HEK293 (cell line): ENCODE measurements at regions not wholly inside any gene's neighbourhood (a gene's known extent, or its start where the extent isn't known, plus 50 kb on each side); places are given as distances from the start of the nearest gene placed in this dataset.

Experiments used
- CTCF ChIA-PET: fragments of 350-600 bp; formaldehyde crosslinking; extraction: SDS; loops from one replicate; lab custom pipeline; 2021; ENCODE audit warnings: antibody characterized with exemption; lab: Yijun Ruan, JAX
- POLR2A ChIA-PET: fragments of 300-600 bp; formaldehyde crosslinking; extraction: SDS; loops from one replicate; lab custom pipeline; 2020; ENCODE audit warnings: antibody characterized with exemption, inconsistent platforms; lab: Yijun Ruan, JAX
- H3K27ac ChIP-seq: fragments of 200-500 bp; sonication (Bioruptor generic); 2 replicates; pipeline ENCODE4 v1.5.1; 2014; ENCODE audit warnings: low read depth, low read length, control low read depth, inconsistent platforms; ENCODE audit errors: extremely low read depth
- H3K36me3 ChIP-seq, 2 experiments: fragments of 200-500 bp in 1 of 2; sonication (Bioruptor generic) in 1 of 2; 1 replicate in 1 of 2; 2 replicates in 1 of 2; pipeline ENCODE4 v1.5.1; 2014 to 2017; ENCODE audit warnings: inconsistent platforms in 2 of 2, low read length in 2 of 2; ENCODE audit not compliant: control insufficient read depth in 2 of 2, insufficient read depth in 1 of 2
- H3K4me1 ChIP-seq: fragments of 200-500 bp; sonication (Bioruptor generic); 2 replicates; pipeline ENCODE4 v1.5.1; 2014; ENCODE audit warnings: mild to moderate bottlenecking, low read length, inconsistent platforms; ENCODE audit not compliant: control insufficient read depth, insufficient read depth
- H3K4me3 ChIP-seq: 2 replicates; pipeline ENCODE4 v1.5.1; 2011; ENCODE audit warnings: low read depth, mild to moderate bottlenecking, control low read depth, low read length, moderate library complexity
- H3K9me3 ChIP-seq: fragments of 200-500 bp; sonication (Bioruptor generic); 2 replicates; pipeline ENCODE4 v1.5.1; 2014; ENCODE audit warnings: low read depth, low read length, inconsistent platforms; ENCODE audit not compliant: control insufficient read depth, insufficient read depth
- FEZF1 ChIP-seq: fragments of 450-650 bp; formaldehyde crosslinking; IDR thresholded peaks from 2 replicates; pipeline ENCODE4 v1.5.1; 2016; ENCODE audit warnings: missing biosample characterization, missing genetic modification characterization
- GLIS1 ChIP-seq: fragments of 450-650 bp; formaldehyde crosslinking; IDR thresholded peaks from 2 replicates; pipeline ENCODE4 v1.5.1; 2016; ENCODE audit warnings: missing biosample characterization, missing genetic modification characterization
- KLF16 ChIP-seq: fragments of 450-650 bp; formaldehyde crosslinking; IDR thresholded peaks from 2 replicates; pipeline ENCODE4 v1.5.1; 2017; ENCODE audit warnings: missing biosample characterization, missing genetic modification characterization
- RBAK ChIP-seq: fragments of 450-650 bp; formaldehyde crosslinking; IDR thresholded peaks from 2 replicates; pipeline ENCODE4 v1.5.1; 2016; ENCODE audit warnings: missing biosample characterization, missing genetic modification characterization
- ZBTB7A ChIP-seq: fragments of 450-650 bp; formaldehyde crosslinking; IDR thresholded peaks from 2 replicates; pipeline ENCODE4 v1.5.1; 2016; ENCODE audit warnings: low read depth, missing biosample characterization, missing genetic modification characterization
- ZNF112 ChIP-seq: fragments of 450-650 bp; formaldehyde crosslinking; IDR thresholded peaks from 2 replicates; pipeline ENCODE4 v1.5.0; 2017; ENCODE audit warnings: missing biosample characterization, missing genetic modification characterization
- ZNF2 ChIP-seq: fragments of 450-650 bp; formaldehyde crosslinking; IDR thresholded peaks from 2 replicates; pipeline ENCODE4 v1.5.1; 2016; ENCODE audit warnings: missing biosample characterization, missing genetic modification characterization
- ZNF214 ChIP-seq: fragments of 450-650 bp; formaldehyde crosslinking; IDR thresholded peaks from 2 replicates; pipeline ENCODE4 v1.5.1; 2017; ENCODE audit warnings: missing biosample characterization, mild to moderate bottlenecking, missing genetic modification characterization, borderline replicate concordance
- ZNF274 ChIP-seq, 2 experiments: fragments of 200-500 bp in 1 of 2; fragments of 450-650 bp in 1 of 2; sonication (Bioruptor generic) in 1 of 2; formaldehyde crosslinking in 1 of 2; IDR thresholded peaks; 2 replicates each; pipeline versions ENCODE4 v1.5.1 to v1.6.1; 2014 to 2016; ENCODE audit warnings: borderline replicate concordance in 1 of 2, inconsistent platforms in 1 of 2, low read length in 1 of 2, missing biosample characterization in 1 of 2, missing genetic modification characterization in 1 of 2
- ZNF302 ChIP-seq: fragments of 450-650 bp; formaldehyde crosslinking; IDR thresholded peaks from 2 replicates; pipeline ENCODE4 v1.5.1; 2016; ENCODE audit warnings: missing biosample characterization, missing genetic modification characterization, low read depth
- ZNF624 ChIP-seq: fragments of 450-650 bp; formaldehyde crosslinking; IDR thresholded peaks from 2 replicates; pipeline ENCODE4 v1.5.1; 2017; ENCODE audit warnings: missing biosample characterization, missing genetic modification characterization
- ZNF664 ChIP-seq: fragments of 450-650 bp; formaldehyde crosslinking; IDR thresholded peaks from 2 replicates; pipeline ENCODE4 v1.5.1; 2016; ENCODE audit warnings: missing biosample characterization, missing genetic modification characterization
- ZNF677 ChIP-seq: fragments of 450-650 bp; IDR thresholded peaks from 2 replicates; pipeline ENCODE4 v1.5.0; 2018; ENCODE audit warnings: missing biosample characterization, mild to moderate bottlenecking, missing genetic modification characterization, moderate library complexity
- ZNF747 ChIP-seq: fragments of 450-650 bp; formaldehyde crosslinking; IDR thresholded peaks from 2 replicates; pipeline ENCODE4 v1.5.1; 2016; ENCODE audit warnings: missing biosample characterization, missing genetic modification characterization
- ZNF776 ChIP-seq: fragments of 450-650 bp; formaldehyde crosslinking; IDR thresholded peaks from 2 replicates; pipeline ENCODE4 v1.5.0; 2017; ENCODE audit warnings: missing biosample characterization, missing genetic modification characterization, borderline replicate concordance
- ZNF830 ChIP-seq: fragments of 450-650 bp; IDR thresholded peaks from 2 replicates; pipeline ENCODE4 v1.5.0; 2018; ENCODE audit warnings: missing biosample characterization, missing genetic modification characterization, low read depth, mild to moderate bottlenecking, moderate library complexity
- TF ChIP-seq, protein P1 (sequence below): fragments of 450-650 bp; formaldehyde crosslinking; IDR thresholded peaks from 2 replicates; pipeline ENCODE4 v1.5.1; 2016; ENCODE audit warnings: missing biosample characterization, missing genetic modification characterization
- TF ChIP-seq, protein P2 (sequence below): fragments of 450-650 bp; formaldehyde crosslinking; IDR thresholded peaks from 2 replicates; pipeline ENCODE4; 2016; ENCODE audit warnings: missing biosample characterization, missing genetic modification characterization
- TF ChIP-seq, protein P3 (sequence below): IDR thresholded peaks from 2 replicates; pipeline ENCODE4 v1.6.1; 2011; ENCODE audit warnings: mild to moderate bottlenecking, low read depth, low read length, borderline replicate concordance
- TF ChIP-seq, protein P4 (sequence below): fragments of 450-650 bp; formaldehyde crosslinking; optimal IDR thresholded peaks from 2 replicates; pipeline ENCODE3; 2016; ENCODE audit warnings: missing biosample characterization, mild to moderate bottlenecking, missing genetic modification characterization
- TF ChIP-seq, protein P5 (sequence below): fragments of 450-650 bp; formaldehyde crosslinking; IDR thresholded peaks from 2 replicates; pipeline ENCODE4 v1.5.1; 2017; ENCODE audit warnings: missing biosample characterization, mild to moderate bottlenecking, missing genetic modification characterization, moderate library complexity
- TF ChIP-seq, protein P6 (sequence below): fragments of 450-650 bp; formaldehyde crosslinking; IDR thresholded peaks from 2 replicates; pipeline ENCODE4 v1.5.1; 2016; ENCODE audit warnings: missing biosample characterization, missing genetic modification characterization
- TF ChIP-seq, protein P7 (sequence below): fragments of 450-650 bp; formaldehyde crosslinking; IDR thresholded peaks from 2 replicates; pipeline ENCODE4 v1.5.1; 2016; ENCODE audit warnings: missing biosample characterization, missing genetic modification characterization

DNA sequence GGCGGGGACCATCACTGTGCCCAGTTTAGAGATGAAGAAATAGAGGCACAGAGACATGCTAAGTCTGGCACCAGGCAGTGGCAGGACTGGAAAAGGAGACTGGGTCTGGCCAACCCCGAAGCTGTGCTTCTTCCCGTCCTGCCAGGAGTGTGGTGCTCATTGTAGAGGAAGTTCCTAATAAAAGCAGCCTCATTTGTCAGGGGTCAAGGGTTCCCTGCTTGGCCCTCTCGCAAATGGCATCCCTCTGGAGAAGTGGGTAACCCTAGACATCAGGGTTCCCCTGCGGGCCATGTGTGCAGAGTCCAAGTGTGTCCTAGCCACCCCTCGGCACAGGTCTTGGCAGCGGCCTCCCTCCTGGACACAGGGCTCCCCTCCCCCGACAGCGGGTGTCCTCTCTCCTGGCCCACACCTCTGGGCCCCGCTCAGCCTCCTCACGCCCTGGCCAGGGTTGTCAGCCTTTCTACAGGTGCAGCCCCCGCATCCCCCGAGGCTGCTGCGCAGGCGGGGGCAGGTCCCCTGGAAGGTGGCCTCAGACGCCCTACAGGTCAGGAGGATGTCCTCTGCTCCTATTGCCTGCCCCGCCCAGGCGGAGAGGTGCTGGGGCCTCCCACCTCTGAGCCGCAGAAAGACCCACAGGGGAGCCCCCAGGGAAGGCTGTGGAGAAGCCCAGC lies 61.8 kb upstream of the PRR20G start:
- ChIA-PET POLR2A (no interaction called here), CTCF (no interaction called here)
- Histone ChIP-seq H3K4me3 (no peak overlapping the region), H3K27ac (no peak overlapping the region), H3K36me3 (no peaks in the 10 kb centered on the region)
- TF ChIP-seq, protein P1, sequence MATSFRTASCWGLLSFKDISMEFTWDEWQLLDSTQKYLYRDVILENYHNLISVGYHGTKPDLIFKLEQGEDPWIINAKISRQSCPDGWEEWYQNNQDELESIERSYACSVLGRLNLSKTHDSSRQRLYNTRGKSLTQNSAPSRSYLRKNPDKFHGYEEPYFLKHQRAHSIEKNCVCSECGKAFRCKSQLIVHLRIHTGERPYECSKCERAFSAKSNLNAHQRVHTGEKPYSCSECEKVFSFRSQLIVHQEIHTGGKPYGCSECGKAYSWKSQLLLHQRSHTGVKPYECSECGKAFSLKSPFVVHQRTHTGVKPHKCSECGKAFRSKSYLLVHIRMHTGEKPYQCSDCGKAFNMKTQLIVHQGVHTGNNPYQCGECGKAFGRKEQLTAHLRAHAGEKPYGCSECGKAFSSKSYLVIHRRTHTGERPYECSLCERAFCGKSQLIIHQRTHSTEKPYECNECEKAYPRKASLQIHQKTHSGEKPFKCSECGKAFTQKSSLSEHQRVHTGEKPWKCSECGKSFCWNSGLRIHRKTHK, result no peak
- TF ChIP-seq ZNF112 (tag by site-specific recombination) (no peak), ZNF830 (tag by site-specific recombination) (no peak), GLIS1 (no peak)
- TF ChIP-seq, protein P2, sequence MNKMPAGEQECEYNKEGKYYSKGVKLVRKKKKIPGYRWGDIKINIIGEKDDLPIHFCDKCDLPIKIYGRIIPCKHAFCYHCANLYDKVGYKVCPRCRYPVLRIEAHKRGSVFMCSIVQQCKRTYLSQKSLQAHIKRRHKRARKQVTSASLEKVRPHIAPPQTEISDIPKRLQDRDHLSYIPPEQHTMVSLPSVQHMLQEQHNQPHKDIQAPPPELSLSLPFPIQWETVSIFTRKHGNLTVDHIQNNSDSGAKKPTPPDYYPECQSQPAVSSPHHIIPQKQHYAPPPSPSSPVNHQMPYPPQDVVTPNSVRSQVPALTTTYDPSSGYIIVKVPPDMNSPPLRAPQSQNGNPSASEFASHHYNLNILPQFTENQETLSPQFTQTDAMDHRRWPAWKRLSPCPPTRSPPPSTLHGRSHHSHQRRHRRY (tag by site-specific recombination), result no peak
- TF ChIP-seq, all 188 proteins: peak for 0
- no peaks in the 10 kb centered on the region for H3K4me1 ChIP-seq
- no peaks in the 10 kb centered on the region for H3K9me3 ChIP-seq

DNA sequence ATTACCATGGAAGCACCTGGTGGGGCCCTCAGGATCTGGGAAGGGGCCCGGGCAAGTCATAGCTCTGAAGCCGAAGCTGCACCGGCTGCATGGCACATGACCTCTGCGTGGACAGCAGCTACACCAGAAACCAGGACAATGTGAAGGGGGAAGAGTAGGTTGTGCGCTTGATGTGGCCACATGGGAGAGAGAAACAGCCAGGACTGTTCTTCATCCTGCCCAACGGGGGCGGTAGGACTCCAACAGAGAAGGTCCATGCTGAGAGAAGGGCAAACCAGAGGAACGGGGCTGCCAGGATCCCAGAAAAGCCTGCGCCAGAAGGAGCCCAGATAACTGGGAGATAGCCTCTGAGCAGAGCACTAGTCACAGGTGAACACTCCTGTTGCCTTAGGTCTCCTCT lies 54.9 kb upstream of the PRR20G start:
- H3K4me1 ChIP-seq, result no peaks in the 10 kb centered on the region
- POLR2A ChIA-PET, result no interaction called here
- CTCF ChIA-PET, result no interaction called here
- H3K9me3 ChIP-seq, result no peaks in the 10 kb centered on the region
- H3K27ac ChIP-seq, result no peak overlapping the region
- H3K4me3 ChIP-seq, result no peak overlapping the region
- H3K36me3 ChIP-seq, result no peaks in the 10 kb centered on the region
- TF ChIP-seq, protein P3, sequence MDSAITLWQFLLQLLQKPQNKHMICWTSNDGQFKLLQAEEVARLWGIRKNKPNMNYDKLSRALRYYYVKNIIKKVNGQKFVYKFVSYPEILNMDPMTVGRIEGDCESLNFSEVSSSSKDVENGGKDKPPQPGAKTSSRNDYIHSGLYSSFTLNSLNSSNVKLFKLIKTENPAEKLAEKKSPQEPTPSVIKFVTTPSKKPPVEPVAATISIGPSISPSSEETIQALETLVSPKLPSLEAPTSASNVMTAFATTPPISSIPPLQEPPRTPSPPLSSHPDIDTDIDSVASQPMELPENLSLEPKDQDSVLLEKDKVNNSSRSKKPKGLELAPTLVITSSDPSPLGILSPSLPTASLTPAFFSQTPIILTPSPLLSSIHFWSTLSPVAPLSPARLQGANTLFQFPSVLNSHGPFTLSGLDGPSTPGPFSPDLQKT, result no peak
- TF ChIP-seq, protein P4, sequence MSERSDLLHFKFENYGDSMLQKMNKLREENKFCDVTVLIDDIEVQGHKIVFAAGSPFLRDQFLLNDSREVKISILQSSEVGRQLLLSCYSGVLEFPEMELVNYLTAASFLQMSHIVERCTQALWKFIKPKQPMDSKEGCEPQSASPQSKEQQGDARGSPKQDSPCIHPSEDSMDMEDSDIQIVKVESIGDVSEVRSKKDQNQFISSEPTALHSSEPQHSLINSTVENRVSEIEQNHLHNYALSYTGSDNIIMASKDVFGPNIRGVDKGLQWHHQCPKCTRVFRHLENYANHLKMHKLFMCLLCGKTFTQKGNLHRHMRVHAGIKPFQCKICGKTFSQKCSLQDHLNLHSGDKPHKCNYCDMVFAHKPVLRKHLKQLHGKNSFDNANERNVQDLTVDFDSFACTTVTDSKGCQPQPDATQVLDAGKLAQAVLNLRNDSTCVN (tag by site-specific recombination), result no peak
- no peak for TF ChIP-seq ZNF112 (tag by site-specific recombination)
- no peak for TF ChIP-seq ZNF624 (tag by site-specific recombination)
- no peak for TF ChIP-seq ZNF776 (tag by site-specific recombination)
- TF ChIP-seq KLF16 (tag by site-specific recombination), result no peak
- no peak for TF ChIP-seq ZNF677
- no peak for TF ChIP-seq ZNF747 (tag by site-specific recombination)
- TF ChIP-seq, protein P5, sequence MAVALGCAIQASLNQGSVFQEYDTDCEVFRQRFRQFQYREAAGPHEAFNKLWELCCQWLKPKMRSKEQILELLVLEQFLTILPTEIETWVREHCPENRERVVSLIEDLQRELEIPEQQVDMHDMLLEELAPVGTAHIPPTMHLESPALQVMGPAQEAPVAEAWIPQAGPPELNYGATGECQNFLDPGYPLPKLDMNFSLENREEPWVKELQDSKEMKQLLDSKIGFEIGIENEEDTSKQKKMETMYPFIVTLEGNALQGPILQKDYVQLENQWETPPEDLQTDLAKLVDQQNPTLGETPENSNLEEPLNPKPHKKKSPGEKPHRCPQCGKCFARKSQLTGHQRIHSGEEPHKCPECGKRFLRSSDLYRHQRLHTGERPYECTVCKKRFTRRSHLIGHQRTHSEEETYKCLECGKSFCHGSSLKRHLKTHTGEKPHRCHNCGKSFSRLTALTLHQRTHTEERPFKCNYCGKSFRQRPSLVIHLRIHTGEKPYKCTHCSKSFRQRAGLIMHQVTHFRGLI (tag by site-specific recombination), result no peak
- no peak for TF ChIP-seq ZNF302 (tag by site-specific recombination)
- no peak for TF ChIP-seq ZNF664 (tag by site-specific recombination)
- no peak for TF ChIP-seq ZNF274 (IDR thresholded peaks at IDR 0.05; ENCODE audit: low read length)
- TF ChIP-seq ZNF274 (tag by site-specific recombination; IDR thresholded peaks at IDR 0.05; ENCODE audit: borderline replicate concordance), result no peak
- no peak for TF ChIP-seq ZNF2 (tag by site-specific recombination)
- no peak for TF ChIP-seq ZBTB7A (tag by site-specific recombination)
- TF ChIP-seq RBAK (tag by site-specific recombination), result no peak
- no peak for TF ChIP-seq FEZF1
- TF ChIP-seq, protein P6, sequence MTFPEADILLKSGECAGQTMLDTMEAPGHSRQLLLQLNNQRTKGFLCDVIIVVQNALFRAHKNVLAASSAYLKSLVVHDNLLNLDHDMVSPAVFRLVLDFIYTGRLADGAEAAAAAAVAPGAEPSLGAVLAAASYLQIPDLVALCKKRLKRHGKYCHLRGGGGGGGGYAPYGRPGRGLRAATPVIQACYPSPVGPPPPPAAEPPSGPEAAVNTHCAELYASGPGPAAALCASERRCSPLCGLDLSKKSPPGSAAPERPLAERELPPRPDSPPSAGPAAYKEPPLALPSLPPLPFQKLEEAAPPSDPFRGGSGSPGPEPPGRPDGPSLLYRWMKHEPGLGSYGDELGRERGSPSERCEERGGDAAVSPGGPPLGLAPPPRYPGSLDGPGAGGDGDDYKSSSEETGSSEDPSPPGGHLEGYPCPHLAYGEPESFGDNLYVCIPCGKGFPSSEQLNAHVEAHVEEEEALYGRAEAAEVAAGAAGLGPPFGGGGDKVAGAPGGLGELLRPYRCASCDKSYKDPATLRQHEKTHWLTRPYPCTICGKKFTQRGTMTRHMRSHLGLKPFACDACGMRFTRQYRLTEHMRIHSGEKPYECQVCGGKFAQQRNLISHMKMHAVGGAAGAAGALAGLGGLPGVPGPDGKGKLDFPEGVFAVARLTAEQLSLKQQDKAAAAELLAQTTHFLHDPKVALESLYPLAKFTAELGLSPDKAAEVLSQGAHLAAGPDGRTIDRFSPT (tag by site-specific recombination), result no peak
- TF ChIP-seq, protein P7, sequence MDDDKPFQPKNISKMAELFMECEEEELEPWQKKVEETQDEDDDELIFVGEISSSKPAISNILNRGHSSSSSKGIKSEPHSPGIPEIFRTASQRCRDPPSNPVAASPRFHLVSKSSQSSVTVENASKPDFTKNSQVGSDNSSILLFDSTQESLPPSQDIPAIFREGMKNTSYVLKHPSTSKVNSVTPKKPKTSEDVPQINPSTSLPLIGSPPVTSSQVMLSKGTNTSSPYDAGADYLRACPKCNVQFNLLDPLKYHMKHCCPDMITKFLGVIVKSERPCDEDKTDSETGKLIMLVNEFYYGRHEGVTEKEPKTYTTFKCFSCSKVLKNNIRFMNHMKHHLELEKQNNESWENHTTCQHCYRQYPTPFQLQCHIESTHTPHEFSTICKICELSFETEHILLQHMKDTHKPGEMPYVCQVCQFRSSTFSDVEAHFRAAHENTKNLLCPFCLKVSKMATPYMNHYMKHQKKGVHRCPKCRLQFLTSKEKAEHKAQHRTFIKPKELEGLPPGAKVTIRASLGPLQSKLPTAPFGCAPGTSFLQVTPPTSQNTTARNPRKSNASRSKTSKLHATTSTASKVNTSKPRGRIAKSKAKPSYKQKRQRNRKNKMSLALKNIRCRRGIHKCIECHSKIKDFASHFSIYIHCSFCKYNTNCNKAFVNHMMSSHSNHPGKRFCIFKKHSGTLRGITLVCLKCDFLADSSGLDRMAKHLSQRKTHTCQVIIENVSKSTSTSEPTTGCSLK, result no peak
- TF ChIP-seq ZNF214 (tag by site-specific recombination), result no peak
- TF ChIP-seq, all 188 proteins: peak for 0
